K562 (cell line): ENCODE measurements at regions not wholly inside any gene's neighbourhood (a gene's known extent, or its start where the extent isn't known, plus 50 kb on each side); places are given as distances from the start of the nearest gene placed in this dataset.

Experiments used
- ATAC-seq: fragments of 200-7000 bp; cut with Tn5 transposase; 3 replicates; pipeline ENCODE4 v1.9.1; 2020; ENCODE audit warnings: moderate library complexity
- BruUV-seq: library from RNA; stranded (reverse); fragments of 400-500 nt; replicated peaks from 2 replicates; lab custom pipeline; 2021; lab: Mats Ljungman, UMichigan
- CTCF ChIA-PET: fragments of 300-600 bp; formaldehyde crosslinking; extraction: SDS; loops from one replicate; lab custom pipeline; 2021; ENCODE audit warnings: low intra/inter-chr PET ratio; lab: Yijun Ruan, JAX
- POLR2A ChIA-PET: fragments of 300-600, 350-650 bp; sonication (Branson Sonifier 250); formaldehyde crosslinking; extraction: SDS; loops from one replicate; lab custom pipeline; 2021; ENCODE audit warnings: antibody characterized with exemption, inconsistent platforms; lab: Yijun Ruan, JAX
- DNase-seq, 4 experiments: peaks; one replicate each; pipeline versions ENCODE4 v3.0.0 to v3.0.0-alpha.2; 2011 to 2018; ENCODE audit warnings: low spot score in 3 of 4, mixed read lengths in 3 of 4; ENCODE audit errors: extremely low read depth in 1 of 4
- FAIRE-seq: peaks from 2 replicates; lab custom pipeline; 2011; peaks lifted over from hg19 to GRCh38; lab: Jason Lieb, UNC
- H2AFZ ChIP-seq: 2 replicates; pipeline ENCODE4 v1.6.0; 2011; ENCODE audit warnings: low read depth, low read length, control low read depth, inconsistent platforms
- H3K27ac ChIP-seq: fragments of 200-600 bp; 3 replicates; pipeline ENCODE4 v1.8.0; 2011; ENCODE audit warnings: low read depth, mild to moderate bottlenecking, control low read depth, inconsistent platforms, low read length, moderate library complexity, mixed read lengths; ENCODE audit errors: extremely low read depth
- H3K27me3 ChIP-seq, 2 experiments: fragments of 300-600 bp in 1 of 2; 2 replicates in 1 of 2; 3 replicates in 1 of 2; pipeline versions ENCODE4 v1.6.0 to v1.8.0; 2011; ENCODE audit warnings: inconsistent platforms in 2 of 2, low read length in 2 of 2, mild to moderate bottlenecking in 1 of 2, mixed read lengths in 1 of 2, moderate library complexity in 1 of 2; ENCODE audit not compliant: control insufficient read depth in 2 of 2, insufficient read depth in 2 of 2
- H3K36me3 ChIP-seq: fragments of 300-600 bp; 3 replicates; pipeline ENCODE4 v1.8.0; 2011; ENCODE audit warnings: mild to moderate bottlenecking, low read length, inconsistent platforms; ENCODE audit not compliant: control insufficient read depth, insufficient read depth
- H3K4me1 ChIP-seq, 2 experiments: fragments of 200-600 bp in 1 of 2; replicated peaks in 1 of 2; 2 replicates in 1 of 2; 3 replicates in 1 of 2; pipeline versions ENCODE4 v1.5.1 to v1.8.0; 2011; ENCODE audit warnings: inconsistent platforms in 2 of 2, low read length in 2 of 2, mild to moderate bottlenecking in 1 of 2, mixed read lengths in 1 of 2, moderate library complexity in 1 of 2; ENCODE audit not compliant: control insufficient read depth in 2 of 2, insufficient read depth in 2 of 2
- H3K4me2 ChIP-seq: 2 replicates; pipeline ENCODE4 v1.6.1; 2011; ENCODE audit warnings: low read length, control low read depth, inconsistent platforms, mixed read lengths; ENCODE audit not compliant: insufficient read depth
- H3K4me3 ChIP-seq: fragments of 200-600 bp; sonication (generic), shearing (Covaris generic); 2 replicates; pipeline ENCODE4 v1.5.1; 2016; ENCODE audit warnings: control low read depth, inconsistent platforms
- H3K79me2 ChIP-seq: fragments of 200-600 bp; 3 replicates; pipeline ENCODE4 v1.8.0; 2011; ENCODE audit warnings: low read length, inconsistent platforms; ENCODE audit not compliant: control insufficient read depth, insufficient read depth
- H3K9ac ChIP-seq, 2 experiments: 2 replicates each; pipeline versions ENCODE4 v1.6.0 to v1.6.1; 2011; ENCODE audit warnings: low read depth in 2 of 2, low read length in 2 of 2, control low read depth in 1 of 2, inconsistent platforms in 1 of 2, mild to moderate bottlenecking in 1 of 2, mixed read lengths in 1 of 2; ENCODE audit not compliant: insufficient read depth in 1 of 2
- H3K9me1 ChIP-seq: one replicate; pipeline ENCODE4 v1.6.0; 2011; ENCODE audit warnings: inconsistent platforms, mild to moderate bottlenecking, low read length, moderate library complexity; ENCODE audit not compliant: control insufficient read depth, insufficient read depth
- H3K9me3 ChIP-seq: replicated peaks from 2 replicates; pipeline ENCODE4 v1.5.1; 2011; ENCODE audit warnings: low read depth, low read length, inconsistent platforms; ENCODE audit not compliant: control insufficient read depth, insufficient read depth
- H4K20me1 ChIP-seq: replicated peaks from 2 replicates; pipeline ENCODE4 v1.6.1; 2011; ENCODE audit warnings: low read length, inconsistent platforms, mixed read lengths; ENCODE audit not compliant: control insufficient read depth, insufficient read depth
- TBL1XR1 ChIP-seq, 2 experiments: IDR thresholded peaks; 2 replicates each; pipeline ENCODE4 v1.6.1; 2012; ENCODE audit warnings: improper control_type of control experiment in 2 of 2, low read length in 2 of 2, mild to moderate bottlenecking in 1 of 2
- ZNF766 ChIP-seq: fragments of 200-800 bp; sonication (Bioruptor generic); conservative IDR thresholded peaks from 2 replicates; pipeline ENCODE4 v1.6.1; 2016; ENCODE audit warnings: missing genetic modification characterization, missing compliant biosample characterization
- WGBS: fragments of 100-300 bp; shearing (Covaris generic); methylation state at CpG from one replicate; pipeline ENCODE4 v1.1.6; 2016; ENCODE audit warnings: low coverage, mixed read lengths; ENCODE audit not compliant: insufficient coverage; ENCODE audit errors: missing lambda C conversion rate; 5-methylcytosine and 5-hydroxymethylcytosine counted together
- in situ Hi-C: fragments of 300-500 bp; cut with MboI; formaldehyde crosslinking; loops from 4 replicates; pipeline ENCODE4 v1.15.0; 2018; ENCODE audit warnings: inconsistent platforms, mixed read lengths
- intact Hi-C: fragments of 100-400 bp; cut with micrococcal nuclease; formaldehyde crosslinking; loops from 2 replicates; pipeline ENCODE4 v1.14.2; 2022
- TF ChIP-seq, protein P1 (sequence below): sonication (generic); formaldehyde crosslinking; IDR thresholded peaks from 2 replicates; pipeline ENCODE4 v1.8.0; 2023; ENCODE audit warnings: mild to moderate bottlenecking, missing genetic modification reagents

GRCh38 chr4:19327364-19327763 is 924.3 kb upstream of the SLIT2 start:
- CTCF ChIA-PET, result no interaction called here

More at GRCh38 chr4:19327364-19327763, 924.3 kb upstream of the SLIT2 start:
- FAIRE-seq (no peak), DNase-seq (no peak), ATAC-seq (no peak)
- BruUV-seq, result no TSS peak
- no peak overlapping the region for H3K4me3 ChIP-seq
- no peak overlapping the region for H3K4me2 ChIP-seq
- no peaks in the 10 kb centered on the region for H3K79me2 ChIP-seq
- no peaks in the 10 kb centered on the region for H3K9me1 ChIP-seq
- TF ChIP-seq TBL1XR1 (IDR thresholded peaks at IDR 0.05; ENCODE audit: low read length in 2 of 2) (no peak), ZNF766 (CRISPR knock-in tag) (no peak)
- TF ChIP-seq, protein P1, sequence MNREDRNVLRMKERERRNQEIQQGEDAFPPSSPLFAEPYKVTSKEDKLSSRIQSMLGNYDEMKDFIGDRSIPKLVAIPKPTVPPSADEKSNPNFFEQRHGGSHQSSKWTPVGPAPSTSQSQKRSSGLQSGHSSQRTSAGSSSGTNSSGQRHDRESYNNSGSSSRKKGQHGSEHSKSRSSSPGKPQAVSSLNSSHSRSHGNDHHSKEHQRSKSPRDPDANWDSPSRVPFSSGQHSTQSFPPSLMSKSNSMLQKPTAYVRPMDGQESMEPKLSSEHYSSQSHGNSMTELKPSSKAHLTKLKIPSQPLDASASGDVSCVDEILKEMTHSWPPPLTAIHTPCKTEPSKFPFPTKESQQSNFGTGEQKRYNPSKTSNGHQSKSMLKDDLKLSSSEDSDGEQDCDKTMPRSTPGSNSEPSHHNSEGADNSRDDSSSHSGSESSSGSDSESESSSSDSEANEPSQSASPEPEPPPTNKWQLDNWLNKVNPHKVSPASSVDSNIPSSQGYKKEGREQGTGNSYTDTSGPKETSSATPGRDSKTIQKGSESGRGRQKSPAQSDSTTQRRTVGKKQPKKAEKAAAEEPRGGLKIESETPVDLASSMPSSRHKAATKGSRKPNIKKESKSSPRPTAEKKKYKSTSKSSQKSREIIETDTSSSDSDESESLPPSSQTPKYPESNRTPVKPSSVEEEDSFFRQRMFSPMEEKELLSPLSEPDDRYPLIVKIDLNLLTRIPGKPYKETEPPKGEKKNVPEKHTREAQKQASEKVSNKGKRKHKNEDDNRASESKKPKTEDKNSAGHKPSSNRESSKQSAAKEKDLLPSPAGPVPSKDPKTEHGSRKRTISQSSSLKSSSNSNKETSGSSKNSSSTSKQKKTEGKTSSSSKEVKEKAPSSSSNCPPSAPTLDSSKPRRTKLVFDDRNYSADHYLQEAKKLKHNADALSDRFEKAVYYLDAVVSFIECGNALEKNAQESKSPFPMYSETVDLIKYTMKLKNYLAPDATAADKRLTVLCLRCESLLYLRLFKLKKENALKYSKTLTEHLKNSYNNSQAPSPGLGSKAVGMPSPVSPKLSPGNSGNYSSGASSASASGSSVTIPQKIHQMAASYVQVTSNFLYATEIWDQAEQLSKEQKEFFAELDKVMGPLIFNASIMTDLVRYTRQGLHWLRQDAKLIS, result no peak
- H3K9ac ChIP-seq, result no peak overlapping the region
- in situ Hi-C loops, result no loop called here
- H3K27me3 ChIP-seq, result no peaks in the 10 kb centered on the region
- H2AFZ ChIP-seq, result no peak overlapping the region
- H3K27ac ChIP-seq, result no peak overlapping the region
- 0% methylated on average over 1 of the region's 1 CpG for WGBS
- intact Hi-C loops, result no loop called here
- H3K9me3 ChIP-seq, result no peaks in the 10 kb centered on the region
- POLR2A ChIA-PET, result no interaction called here
- H3K4me1 ChIP-seq, result no peaks in the 10 kb centered on the region
- H4K20me1 ChIP-seq, result no peaks in the 10 kb centered on the region
- H3K36me3 ChIP-seq, result no peaks in the 10 kb centered on the region
